GM12878 (cell line): ENCODE measurements at regions not wholly inside any gene's neighbourhood (a gene's known extent, or its start where the extent isn't known, plus 50 kb on each side); places are given as distances from the start of the nearest gene placed in this dataset.

Source experiments
- ATF7 ChIP-seq: fragments of 450-650 bp; IDR thresholded peaks from 2 replicates; pipeline ENCODE4 v1.6.1; 2016; ENCODE audit warnings: low read depth, mild to moderate bottlenecking
- BACH1 ChIP-seq: fragments of 450-650 bp; IDR thresholded peaks from 2 replicates; pipeline ENCODE4 v1.6.1; 2017; ENCODE audit warnings: mild to moderate bottlenecking, borderline replicate concordance
- DPF2 ChIP-seq: fragments of 450-650 bp; IDR thresholded peaks from 2 replicates; pipeline ENCODE4 v1.6.1; 2017; ENCODE audit warnings: mild to moderate bottlenecking
- EED ChIP-seq: sonication (generic); IDR thresholded peaks from 2 replicates; pipeline ENCODE4 v1.6.1; 2016; ENCODE audit warnings: antibody characterized with exemption, low read depth
- SMAD5 ChIP-seq: IDR thresholded peaks from 2 replicates; pipeline ENCODE4 v1.6.1; 2016; ENCODE audit warnings: antibody characterized with exemption, low read depth
- SRF ChIP-seq, 2 experiments: IDR thresholded peaks; 2 replicates each; pipeline ENCODE4 v1.6.1; 2011; ENCODE audit warnings: low read depth in 2 of 2, low read length in 2 of 2, mild to moderate bottlenecking in 1 of 2, moderate library complexity in 1 of 2
- YY1 ChIP-seq: IDR thresholded peaks from 2 replicates; pipeline ENCODE4 v1.6.1; 2011; ENCODE audit warnings: low read depth, mild to moderate bottlenecking, low read length
- ZBTB11 ChIP-seq: fragments of 450-650 bp; formaldehyde crosslinking; IDR thresholded peaks from 2 replicates; pipeline ENCODE4 v1.5.0; 2022; ENCODE audit warnings: mild to moderate bottlenecking, missing genetic modification characterization
- ZNF24 ChIP-seq: fragments of 450-650 bp; IDR thresholded peaks from 2 replicates; pipeline ENCODE4 v1.6.1; 2017; ENCODE audit warnings: antibody characterized with exemption, mild to moderate bottlenecking
- ZNF687 ChIP-seq: fragments of 450-650 bp; IDR thresholded peaks from 2 replicates; pipeline ENCODE4 v1.6.1; 2017; ENCODE audit warnings: mild to moderate bottlenecking, moderate library complexity

- TF ChIP-seq ZNF687 (peak; percentile 64; the same call in 1 of the 2 replicates), SRF (IDR thresholded peaks at IDR 0.05; ENCODE audit: low read depth in 2 of 2, low read length in 2 of 2) (no peak), SMAD5 (no peak), ZNF24 (0 out of 2 replicates have a peak, but pooled peaks have one; percentile 31), EED (peak; percentile 47), ATF7 (no peak), YY1 (0 out of 2 replicates have a peak, but pooled peaks have one; percentile 15), BACH1 (no peak), ZBTB11 (CRISPR knock-in tag) (no peak), DPF2 (0 out of 2 replicates have a peak, but pooled peaks have one; percentile 16)
Observed at GRCh38 chr6:22028403-22029090, 268.3 kb downstream of the PRL start (continued).
